ENCODE measurements at regions not wholly inside any gene's neighbourhood (a gene's known extent, or its start where the extent isn't known, plus 50 kb on each side); places are given as distances from the start of the nearest gene placed in this dataset.

GRCh38 chr4:123244137-123244536 lies 152.5 kb upstream of the SPRY1 start:
- no peak overlapping the region for H3K27ac ChIP-seq (ENCODE audit: low read depth, low read length, poor library complexity, severe bottlenecking)
- POLR2A ChIA-PET (ENCODE audit: low non-redundant PET) = no interaction called here
- intact Hi-C loops (cut with micrococcal nuclease; ENCODE audit: unreplicated experiment) = no loop called here
- TF ChIP-seq, protein P1, sequence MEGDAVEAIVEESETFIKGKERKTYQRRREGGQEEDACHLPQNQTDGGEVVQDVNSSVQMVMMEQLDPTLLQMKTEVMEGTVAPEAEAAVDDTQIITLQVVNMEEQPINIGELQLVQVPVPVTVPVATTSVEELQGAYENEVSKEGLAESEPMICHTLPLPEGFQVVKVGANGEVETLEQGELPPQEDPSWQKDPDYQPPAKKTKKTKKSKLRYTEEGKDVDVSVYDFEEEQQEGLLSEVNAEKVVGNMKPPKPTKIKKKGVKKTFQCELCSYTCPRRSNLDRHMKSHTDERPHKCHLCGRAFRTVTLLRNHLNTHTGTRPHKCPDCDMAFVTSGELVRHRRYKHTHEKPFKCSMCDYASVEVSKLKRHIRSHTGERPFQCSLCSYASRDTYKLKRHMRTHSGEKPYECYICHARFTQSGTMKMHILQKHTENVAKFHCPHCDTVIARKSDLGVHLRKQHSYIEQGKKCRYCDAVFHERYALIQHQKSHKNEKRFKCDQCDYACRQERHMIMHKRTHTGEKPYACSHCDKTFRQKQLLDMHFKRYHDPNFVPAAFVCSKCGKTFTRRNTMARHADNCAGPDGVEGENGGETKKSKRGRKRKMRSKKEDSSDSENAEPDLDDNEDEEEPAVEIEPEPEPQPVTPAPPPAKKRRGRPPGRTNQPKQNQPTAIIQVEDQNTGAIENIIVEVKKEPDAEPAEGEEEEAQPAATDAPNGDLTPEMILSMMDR (conservative IDR thresholded peaks at IDR 0.05; ENCODE audit: low read depth, low read length) = no peak; the same call in 1 of the 2 replicates
- no peak for TF ChIP-seq EZH2 (IDR thresholded peaks at IDR 0.05; ENCODE audit: borderline replicate concordance, low read depth, low read length, poor library complexity, severe bottlenecking)
- DNase-seq (ENCODE audit: low spot score) = no peak
- H3K27me3 ChIP-seq (replicated peaks; ENCODE audit: insufficient read depth, low read depth, low read length, poor library complexity) = no peaks in the 10 kb centered on the region
- peaks cover 25% of the 10 kb centered on the region for H3K4me1 ChIP-seq (ENCODE audit: insufficient read depth, low read length, poor library complexity, severe bottlenecking)
- BruUV-seq (replicated peaks) = no TSS peak
- H3K4me3 ChIP-seq (ENCODE audit: low read depth, low read length, poor library complexity, severe bottlenecking) = no peak overlapping the region
- H3K9me3 ChIP-seq (ENCODE audit: low read depth, low read length, poor library complexity, severe bottlenecking) = no peaks in the 10 kb centered on the region
- H3K36me3 ChIP-seq (ENCODE audit: insufficient read depth, low read length, poor library complexity, severe bottlenecking) = no peaks in the 10 kb centered on the region
- CTCF ChIA-PET = no interaction called here

- CTCF ChIA-PET = no interaction called here
- TF ChIP-seq EZH2 (IDR thresholded peaks at IDR 0.05; ENCODE audit: borderline replicate concordance, low read depth, low read length, poor library complexity, severe bottlenecking) = no peak
- TF ChIP-seq, protein P1 (conservative IDR thresholded peaks at IDR 0.05; ENCODE audit: low read depth, low read length) = no peak
- intact Hi-C loops (cut with micrococcal nuclease; ENCODE audit: unreplicated experiment) = no loop called here
- no peak overlapping the region for H3K4me3 ChIP-seq (ENCODE audit: low read depth, low read length, poor library complexity, severe bottlenecking)
- H3K27me3 ChIP-seq (replicated peaks; ENCODE audit: insufficient read depth, low read depth, low read length, poor library complexity) = no peaks in the 10 kb centered on the region
- POLR2A ChIA-PET (ENCODE audit: low non-redundant PET) = no interaction called here
- H3K36me3 ChIP-seq (ENCODE audit: insufficient read depth, low read length, poor library complexity, severe bottlenecking) = no peaks in the 10 kb centered on the region
- H3K27ac ChIP-seq (ENCODE audit: low read depth, low read length, poor library complexity, severe bottlenecking) = no peak overlapping the region
- H3K9me3 ChIP-seq (ENCODE audit: low read depth, low read length, poor library complexity, severe bottlenecking) = no peaks in the 10 kb centered on the region
- no peak for DNase-seq (ENCODE audit: low spot score)
- peaks cover 25% of the 10 kb centered on the region for H3K4me1 ChIP-seq (ENCODE audit: insufficient read depth, low read length, poor library complexity, severe bottlenecking)
- BruUV-seq (replicated peaks) = no TSS peak
Measured at GRCh38 chr4:123246085-123246484, 150.5 kb upstream of the SPRY1 start.

DNA sequence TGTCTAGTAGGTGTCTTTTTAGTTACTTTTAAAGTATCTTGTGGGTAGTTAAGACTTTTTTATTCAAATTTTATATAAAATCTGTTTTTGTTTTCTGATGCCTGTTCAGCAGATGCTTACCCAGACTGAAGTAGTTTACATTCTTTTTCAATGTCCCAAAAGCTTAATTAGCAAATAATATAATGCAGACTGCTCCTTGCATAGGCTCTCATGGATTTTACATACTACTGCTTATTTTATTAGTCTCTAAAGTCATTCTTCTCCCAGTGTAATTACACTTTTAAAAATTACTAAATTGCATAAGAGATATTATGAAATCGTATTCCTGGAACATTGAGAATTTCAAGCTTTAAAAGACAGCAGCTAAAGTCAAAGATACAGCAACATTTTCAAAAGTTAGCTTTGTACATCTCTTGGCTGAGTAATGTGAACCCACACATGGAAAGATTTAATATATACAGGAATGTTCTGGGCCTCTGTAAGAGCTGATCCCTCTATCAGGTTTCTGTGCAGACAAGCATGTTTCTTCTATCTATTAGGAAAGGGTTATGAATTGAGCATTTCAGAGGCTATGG lies 148.4 kb upstream of the SPRY1 start:
- peaks cover 25% of the 10 kb centered on the region for H3K4me1 ChIP-seq (ENCODE audit: insufficient read depth, low read length, poor library complexity, severe bottlenecking)
- H3K36me3 ChIP-seq (ENCODE audit: insufficient read depth, low read length, poor library complexity, severe bottlenecking) = no peaks in the 10 kb centered on the region
- no peaks in the 10 kb centered on the region for H3K27me3 ChIP-seq (replicated peaks; ENCODE audit: insufficient read depth, low read depth, low read length, poor library complexity)
- no peak for DNase-seq (ENCODE audit: low spot score)
- POLR2A ChIA-PET (ENCODE audit: low non-redundant PET) = no interaction called here
- no peak overlapping the region for H3K4me3 ChIP-seq (ENCODE audit: low read depth, low read length, poor library complexity, severe bottlenecking)
- no peak overlapping the region for H3K27ac ChIP-seq (ENCODE audit: low read depth, low read length, poor library complexity, severe bottlenecking)
- no peaks in the 10 kb centered on the region for H3K9me3 ChIP-seq (ENCODE audit: low read depth, low read length, poor library complexity, severe bottlenecking)
- intact Hi-C loops (cut with micrococcal nuclease; ENCODE audit: unreplicated experiment) = no loop called here
- no TSS peak for BruUV-seq (replicated peaks)
- TF ChIP-seq, protein P1 (conservative IDR thresholded peaks at IDR 0.05; ENCODE audit: low read depth, low read length) = no peak
- TF ChIP-seq EZH2 (IDR thresholded peaks at IDR 0.05; ENCODE audit: borderline replicate concordance, low read depth, low read length, poor library complexity, severe bottlenecking) = no peak
- CTCF ChIA-PET = no interaction called here

Data from A673 (cell line).